ENCODE measurements at regions not wholly inside any gene's neighbourhood (a gene's known extent, or its start where the extent isn't known, plus 50 kb on each side); places are given as distances from the start of the nearest gene placed in this dataset.

DNA sequence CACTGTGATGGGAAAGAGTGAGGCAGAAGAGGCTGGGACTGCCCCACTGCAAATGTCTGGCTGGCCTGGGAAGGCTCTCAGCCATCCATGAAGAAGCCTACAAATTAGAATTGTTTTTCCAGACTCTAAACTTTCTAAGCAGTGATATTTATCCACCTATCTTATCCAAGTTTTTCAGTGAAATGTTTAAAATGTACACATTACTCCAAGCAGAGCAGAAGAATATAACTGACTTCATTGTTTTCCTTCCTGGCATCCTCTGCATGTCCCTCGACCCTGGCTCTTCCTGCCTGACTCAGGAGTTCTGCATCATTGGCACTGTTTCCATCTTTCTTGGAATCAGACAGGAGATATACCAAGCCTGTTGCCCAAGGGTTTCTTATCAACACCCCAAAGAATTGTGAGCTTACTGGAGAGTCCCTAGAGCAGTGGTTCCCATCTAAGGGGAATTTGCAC is 401.5 kb upstream of the PROK2 start:
- DNase-seq, result no peak

DNA sequence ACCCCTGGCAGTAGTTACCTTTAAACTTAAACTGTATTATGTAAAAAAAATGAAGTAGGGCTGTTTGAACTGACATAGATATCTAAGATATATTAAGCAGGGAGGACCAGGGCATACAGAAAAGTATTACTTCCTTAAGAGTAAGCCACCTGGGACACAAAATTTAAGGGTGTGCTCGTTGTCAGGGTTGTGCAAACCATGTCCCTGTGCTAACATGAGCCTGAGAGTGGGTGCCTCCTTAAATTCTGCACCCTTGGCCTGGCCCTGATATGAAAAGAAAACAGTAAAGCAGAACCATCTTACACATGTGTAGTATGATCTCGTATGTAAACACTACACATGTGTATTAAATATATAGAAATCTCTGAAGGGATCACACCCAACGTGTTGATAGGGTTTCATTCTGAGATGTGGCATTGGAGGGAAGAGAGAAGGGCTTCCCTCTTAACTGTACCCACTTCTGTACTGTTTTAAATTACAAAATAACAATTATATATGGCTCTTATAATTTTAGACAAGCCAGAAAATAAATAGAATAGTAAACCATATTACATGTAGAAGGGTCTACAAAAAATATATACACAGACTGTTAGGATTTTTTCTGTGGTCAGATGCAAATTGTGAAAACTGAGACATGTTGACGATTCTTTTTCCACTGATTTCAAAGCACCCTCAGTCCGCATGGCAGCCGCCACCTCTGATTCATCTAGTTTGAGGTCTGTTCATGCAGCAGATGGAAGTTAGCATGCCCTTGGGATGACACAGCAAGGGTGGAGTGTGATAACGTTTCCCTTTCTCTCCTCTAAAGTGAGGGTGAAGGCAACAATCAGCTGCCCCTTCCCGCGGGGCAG is 400.8 kb upstream of the PROK2 start:
- no peak for DNase-seq

- DNase-seq, result no peak
Observed at GRCh38 chr3:72183489-72183888, 398.5 kb upstream of the PROK2 start.

DNA sequence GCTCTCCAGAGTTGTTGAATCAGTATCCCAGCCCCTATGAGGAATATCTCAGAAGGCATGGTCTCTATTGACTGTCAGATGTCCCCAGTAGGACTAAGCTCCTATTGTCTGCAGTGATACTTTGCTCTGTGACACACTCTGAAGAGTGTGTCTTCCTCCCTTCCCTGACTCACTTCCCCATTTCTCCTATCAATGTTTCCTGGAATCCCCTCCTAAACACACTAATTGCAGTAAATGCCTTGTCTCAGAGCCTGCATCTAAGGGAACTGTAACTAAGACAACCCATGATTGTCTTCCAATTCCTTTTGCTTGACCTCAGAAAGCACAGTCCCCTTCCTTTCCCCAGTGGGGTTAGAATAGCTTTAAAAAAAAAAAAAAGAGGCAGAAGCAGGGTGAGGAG is 397.3 kb upstream of the PROK2 start:
- DNase-seq, result no peak

GRCh38 chr3:72181251-72181650 is 396.3 kb upstream of the PROK2 start:
- DNase-seq, result no peak

DNA sequence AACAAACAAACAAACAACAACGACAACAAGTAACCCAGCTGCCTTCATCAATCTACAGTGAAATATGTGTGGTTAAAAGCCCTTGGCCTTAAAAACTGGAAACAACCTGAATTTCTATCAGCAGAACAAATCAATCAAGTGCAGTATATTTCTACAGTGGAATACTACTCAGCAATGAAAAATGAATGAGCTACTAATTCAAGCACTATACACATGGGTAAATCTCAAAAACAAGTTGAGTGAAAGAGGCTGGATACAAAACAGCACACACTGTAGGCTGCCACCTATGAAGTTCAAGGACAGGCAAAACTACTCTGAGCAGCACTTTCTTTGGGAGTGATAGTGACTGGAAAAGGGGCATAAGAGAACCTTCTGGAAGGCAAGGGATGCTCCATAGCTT is 395.5 kb upstream of the PROK2 start:
- DNase-seq, result no peak

GRCh38 chr3:72179107-72179464 is 394.1 kb upstream of the PROK2 start:
- no peak for DNase-seq

- no peak for DNase-seq
Observed at GRCh38 chr3:72178463-72179106, 393.6 kb upstream of the PROK2 start.

DNA sequence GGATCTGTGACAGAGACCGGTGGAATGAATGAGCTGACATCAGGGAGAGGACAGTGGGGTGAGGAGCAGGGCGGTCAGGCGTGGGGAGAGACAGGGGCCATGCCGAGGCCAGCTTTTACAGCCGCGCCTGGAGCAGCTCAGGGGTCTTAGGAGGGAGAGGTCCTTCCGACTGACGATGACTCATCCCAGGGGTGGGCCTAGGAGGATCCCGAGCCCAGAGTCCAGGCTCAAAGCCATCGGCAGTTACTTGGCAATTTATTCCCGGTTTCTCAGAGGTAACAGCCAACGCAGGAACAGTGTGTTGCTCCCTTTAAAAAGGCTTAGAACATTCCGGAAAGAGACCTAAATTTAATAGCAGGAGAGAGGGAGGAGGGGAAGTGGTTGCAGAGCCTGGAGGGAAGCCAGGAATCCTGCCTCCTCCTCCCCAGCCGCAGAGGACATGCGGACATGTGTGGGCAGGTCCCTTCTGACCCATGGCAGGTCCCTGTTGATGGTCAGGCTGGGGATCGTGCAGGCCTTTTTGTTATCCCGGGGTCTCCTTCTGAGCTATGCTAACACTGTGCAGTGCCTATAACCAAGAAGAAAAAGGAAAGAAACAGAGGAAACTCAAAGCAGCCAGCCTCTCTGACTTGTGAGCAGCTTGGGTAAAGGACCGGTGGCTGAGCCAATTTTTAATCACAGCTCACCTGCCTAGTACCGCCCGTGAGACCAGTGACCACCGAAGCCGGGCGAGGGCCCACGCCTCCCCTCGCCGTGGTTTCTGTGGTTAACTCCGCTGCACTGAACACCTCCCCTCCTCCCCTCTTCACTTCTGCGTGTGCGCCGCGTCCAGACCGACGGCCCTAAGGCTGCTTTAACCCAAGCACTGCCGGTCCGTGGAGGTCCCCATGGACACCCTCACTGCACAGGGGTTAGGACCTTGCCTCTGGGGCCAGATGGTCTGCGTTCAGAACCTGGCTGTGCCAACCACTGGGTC is 392.4 kb upstream of the PROK2 start:
- DNase-seq, result no peak

GRCh38 chr3:72176537-72177041 is 391.6 kb upstream of the PROK2 start:
- no peak for DNase-seq

- DNase-seq, result no peak
Observed at GRCh38 chr3:72175296-72175858, 390.4 kb upstream of the PROK2 start.

GRCh38 chr3:72174890-72175289 is 389.9 kb upstream of the PROK2 start:
- DNase-seq, result no peak

- no peak for DNase-seq
Observed at GRCh38 chr3:72174040-72174439, 389.1 kb upstream of the PROK2 start.

GRCh38 chr3:72171946-72172345 is 387.0 kb upstream of the PROK2 start:
- DNase-seq, result no peak

GRCh38 chr3:72171463-72171881 is 386.5 kb upstream of the PROK2 start:
- no peak for DNase-seq

GRCh38 chr3:72169561-72170472 is 384.9 kb upstream of the PROK2 start:
- DNase-seq, result no peak

- no peak for DNase-seq
Observed at GRCh38 chr3:72169120-72169519, 384.2 kb upstream of the PROK2 start.

- DNase-seq, result no peak
Observed at GRCh38 chr3:72165808-72166207, 380.9 kb upstream of the PROK2 start.

- DNase-seq, result no peak
Observed at GRCh38 chr3:72165317-72165716, 380.4 kb upstream of the PROK2 start.

DNA sequence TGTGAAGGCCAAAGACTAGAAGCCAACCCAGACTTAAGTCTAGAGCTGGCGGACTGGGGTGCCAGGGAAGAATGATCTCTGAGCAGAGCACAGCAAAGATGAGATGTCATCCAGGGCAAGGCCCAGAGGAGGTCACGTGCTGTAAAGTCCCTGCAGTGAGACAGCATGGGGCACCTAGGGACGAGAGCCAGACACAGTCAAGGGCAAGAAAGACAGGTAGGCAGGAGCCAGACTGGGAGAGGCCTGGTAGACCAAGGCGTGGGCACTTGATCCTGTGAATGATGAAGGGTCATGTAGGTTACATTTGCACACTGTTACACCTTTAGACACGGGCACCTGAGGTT is 379.7 kb upstream of the PROK2 start:
- DNase-seq, result no peak

DNA sequence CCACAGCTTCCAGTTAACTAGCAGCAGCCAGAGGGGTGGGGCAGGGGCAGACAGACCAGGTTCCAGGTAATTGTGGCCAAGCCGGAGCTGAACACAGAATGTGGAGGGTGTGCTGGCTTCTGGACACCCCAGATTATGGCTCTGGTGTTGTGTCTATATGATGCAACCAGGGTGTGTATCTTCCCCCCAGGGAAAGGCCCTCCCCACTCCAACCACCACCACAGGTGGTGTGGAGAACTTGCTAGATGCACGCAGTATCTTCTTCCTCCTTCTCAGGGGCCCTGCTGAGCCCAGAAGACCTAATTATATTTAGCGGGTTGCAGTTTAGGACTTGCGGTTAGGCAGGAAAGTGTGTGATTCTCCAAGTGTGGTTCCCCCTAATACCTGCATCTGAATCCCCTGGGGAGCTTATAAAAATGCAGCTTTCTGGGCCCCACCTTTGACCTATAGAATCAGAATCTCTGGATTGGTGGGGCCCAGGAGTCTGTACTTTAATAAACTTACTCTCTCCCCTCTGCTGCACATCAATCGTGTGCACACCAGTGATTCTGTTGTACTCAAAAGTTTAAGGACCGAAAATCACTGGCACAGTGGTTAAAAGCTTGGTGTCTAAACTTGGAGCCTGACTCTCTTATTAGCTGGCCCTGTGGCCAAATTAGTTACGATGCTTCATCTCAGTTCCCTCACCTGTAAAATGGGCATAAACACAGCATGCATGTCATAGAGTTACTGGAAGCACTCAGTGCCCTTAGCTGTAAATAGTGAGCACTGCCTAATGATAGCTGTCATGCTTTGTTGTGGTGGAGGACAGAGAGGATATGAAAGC is 379.1 kb upstream of the PROK2 start:
- no peak for DNase-seq
